HG03432 (cell line): ENCODE measurements at regions not wholly inside any gene's neighbourhood (a gene's known extent, or its start where the extent isn't known, plus 50 kb on each side); places are given as distances from the start of the nearest gene placed in this dataset.
A peak's percentile ranks its signal among the peaks of the same experiment; 100 is the strongest.

Source experiments
- ATAC-seq: cut with Tn5 transposase; IDR thresholded peaks from one replicate; pipeline ENCODE4 v1.9.1; 2021; ENCODE audit warnings: mild to moderate bottlenecking, moderate library complexity; ENCODE audit not compliant: unreplicated experiment

- ATAC-seq: no peak
Observed at GRCh38 chr3:137061186-137061585, 103.4 kb downstream of the IL20RB start.

DNA sequence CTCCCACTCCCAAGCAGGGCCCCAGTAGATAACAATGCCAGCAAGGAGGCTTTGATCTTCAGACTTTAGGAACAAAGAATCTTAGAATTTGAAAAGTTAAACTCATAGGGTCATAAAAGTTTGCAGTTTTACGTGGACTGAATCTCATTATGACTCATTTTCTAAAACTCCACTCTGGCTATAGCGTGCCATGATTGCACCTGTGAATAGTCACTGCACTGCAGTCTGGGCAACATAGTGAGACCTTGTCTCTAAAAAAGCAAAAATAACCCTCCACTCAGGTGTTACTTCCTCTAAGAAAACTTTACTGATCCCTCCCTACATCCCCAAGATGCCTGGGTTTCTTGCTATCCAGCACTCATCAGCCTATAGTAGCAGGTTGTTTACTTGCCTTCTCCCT is 104.5 kb downstream of the IL20RB start:
- ATAC-seq: peak; percentile 92

DNA sequence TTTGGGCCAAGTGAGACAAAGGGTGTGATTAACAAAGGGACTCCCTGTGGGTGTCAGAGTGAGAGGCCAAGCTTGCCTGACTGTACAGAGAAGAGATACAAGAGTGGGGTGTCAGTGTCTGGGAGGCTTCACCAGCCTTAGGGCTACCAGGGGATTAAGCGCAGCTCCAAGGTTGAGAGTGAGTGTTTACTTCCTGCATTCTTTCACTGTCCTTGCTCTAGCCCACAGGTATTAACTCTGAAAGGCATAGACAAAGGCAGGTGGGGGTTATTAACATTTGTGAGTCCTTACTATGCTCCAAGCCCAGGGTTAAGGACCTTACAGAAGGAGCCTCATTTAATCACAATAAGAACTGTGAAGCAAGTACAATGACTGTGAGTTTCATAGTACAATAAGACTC is 107.6 kb downstream of the IL20RB start:
- no peak for ATAC-seq

DNA sequence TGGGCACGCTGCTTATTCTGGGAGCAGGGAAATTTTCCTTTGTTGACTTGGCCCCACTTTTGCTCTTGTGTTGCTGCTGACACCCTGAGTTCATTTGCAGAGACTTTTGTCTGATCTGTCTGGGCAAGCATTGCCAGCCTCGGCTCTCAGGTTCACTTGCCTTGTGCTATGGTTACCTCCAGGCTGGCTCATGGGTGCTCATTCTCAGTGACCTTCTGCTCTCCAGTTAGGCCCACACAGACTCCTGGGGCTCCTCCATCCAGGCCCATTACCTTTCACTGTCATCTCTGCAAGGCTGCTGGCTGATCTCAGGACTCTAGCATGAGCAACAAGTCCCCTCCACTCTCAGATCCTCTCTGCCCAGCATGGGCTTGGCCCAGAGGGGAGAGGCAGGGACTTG is 108.3 kb downstream of the IL20RB start:
- ATAC-seq: no peak

GRCh38 chr3:137071104-137071503 is 113.3 kb downstream of the IL20RB start:
- no peak for ATAC-seq

DNA sequence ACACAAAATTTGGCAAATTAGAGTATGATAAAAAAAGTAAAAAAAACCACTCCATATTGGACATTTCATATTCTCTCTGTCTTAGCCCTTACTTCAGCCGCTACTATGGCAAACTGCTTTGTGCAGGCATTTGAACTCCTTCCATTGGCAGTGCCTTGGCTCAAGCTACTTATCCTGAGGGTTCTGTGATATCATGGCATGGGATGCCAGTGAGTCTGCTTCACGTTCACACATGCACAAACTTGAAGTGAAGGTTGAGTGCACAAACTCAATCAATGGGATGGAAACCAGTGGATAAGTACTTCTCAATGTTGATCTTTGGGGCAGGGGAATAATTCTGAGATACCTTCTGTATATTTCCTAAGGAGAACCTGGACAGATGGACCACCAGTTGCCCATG is 117.2 kb downstream of the IL20RB start:
- ATAC-seq: no peak

DNA sequence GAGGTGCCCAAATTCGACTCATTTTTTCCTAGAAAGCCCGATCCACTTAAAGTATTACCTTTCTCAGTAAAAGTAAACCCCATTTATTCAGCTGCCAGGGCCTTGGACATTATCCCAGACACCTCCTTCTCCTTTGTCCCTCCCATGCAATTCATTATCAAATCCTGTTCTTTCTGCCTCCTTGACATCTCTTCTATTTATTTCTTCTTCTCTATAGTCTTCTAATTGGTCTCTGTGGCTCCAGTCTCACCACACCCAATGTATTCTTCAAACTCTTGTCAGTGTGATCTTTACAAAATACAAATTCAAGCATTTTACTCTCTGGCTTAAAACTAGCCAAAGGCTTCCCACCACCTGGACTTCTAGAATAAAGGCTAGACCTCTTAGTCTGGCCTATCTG is 120.3 kb downstream of the IL20RB start:
- ATAC-seq: no peak

DNA sequence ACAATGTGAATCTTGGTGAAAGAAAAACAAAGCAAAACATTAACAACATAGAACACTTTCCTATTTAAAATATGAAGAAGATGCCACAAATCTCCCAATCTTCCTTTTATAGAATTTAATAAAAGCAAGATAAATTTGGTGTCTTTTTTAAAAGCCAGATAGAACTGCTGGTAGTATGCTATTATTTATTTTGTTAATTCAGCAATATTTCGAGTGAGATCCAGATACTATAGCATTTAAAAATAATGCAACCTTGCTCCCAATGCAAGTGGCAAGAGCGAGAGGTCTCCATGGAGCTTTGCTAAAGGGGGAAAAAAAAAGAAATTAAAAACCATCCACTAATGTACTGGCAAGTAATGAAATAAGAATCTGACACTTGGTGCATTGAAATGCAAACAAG is 121.8 kb downstream of the IL20RB start:
- ATAC-seq: no peak

DNA sequence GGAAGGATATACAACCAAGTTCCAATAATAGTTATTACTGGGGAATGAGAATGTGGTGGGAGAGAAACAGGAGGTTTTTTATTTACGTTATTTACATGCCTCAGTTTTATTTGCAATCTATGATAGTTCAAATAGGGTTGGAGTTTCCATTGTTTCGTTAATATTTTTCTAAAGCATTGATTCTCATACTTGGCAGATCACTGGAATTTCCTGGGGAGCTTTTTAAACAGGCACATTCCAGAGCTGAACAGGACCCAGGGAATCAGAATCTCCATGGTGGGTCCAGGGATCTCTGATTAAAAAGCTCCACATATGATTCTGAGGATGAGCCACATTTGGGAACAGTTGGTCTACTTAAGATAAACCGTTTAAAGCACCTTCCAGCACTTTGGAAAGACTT is 123.9 kb downstream of the IL20RB start:
- no peak for ATAC-seq

DNA sequence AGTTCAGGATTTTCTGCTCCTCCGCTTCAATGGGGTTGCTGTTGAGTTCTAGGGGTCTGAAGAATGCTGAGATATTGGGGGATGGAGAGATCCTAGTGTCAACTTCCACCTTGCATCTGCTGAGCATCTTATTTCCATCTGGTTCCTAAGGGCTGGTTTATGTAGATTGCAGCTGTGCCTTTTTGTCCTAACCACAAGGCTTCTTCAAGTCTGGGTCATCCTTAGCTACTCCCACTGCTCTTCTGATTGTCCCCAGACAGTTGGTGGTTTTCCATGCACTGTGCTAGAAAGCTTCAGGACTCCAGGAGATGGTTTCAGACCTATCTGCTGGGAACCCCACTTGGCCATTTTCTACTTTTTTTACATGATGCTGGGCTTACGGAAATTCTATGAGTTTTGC is 125.0 kb downstream of the IL20RB start:
- no peak for ATAC-seq

GRCh38 chr3:137083332-137083731 is 125.5 kb downstream of the IL20RB start:
- no peak for ATAC-seq

DNA sequence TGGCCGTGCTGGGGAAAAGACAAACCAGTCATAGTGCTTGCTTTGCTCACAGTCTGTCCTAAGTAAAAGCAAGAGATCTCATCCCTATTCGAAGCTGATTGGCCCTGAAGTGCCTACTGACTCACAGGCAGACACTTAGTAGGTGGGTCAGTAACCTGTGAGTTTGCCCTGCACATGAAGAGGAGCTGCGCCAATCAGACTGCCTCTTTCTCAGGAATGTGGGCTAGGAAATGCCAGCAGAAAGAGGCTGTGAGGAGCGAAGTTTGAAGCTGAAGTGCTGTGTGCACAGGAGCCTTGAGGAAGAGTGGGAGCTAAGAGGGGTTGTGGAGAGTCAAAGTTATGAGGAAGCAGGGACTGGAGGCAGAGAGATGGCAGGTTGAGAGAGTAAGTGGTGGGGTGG is 126.8 kb downstream of the IL20RB start:
- no peak for ATAC-seq

DNA sequence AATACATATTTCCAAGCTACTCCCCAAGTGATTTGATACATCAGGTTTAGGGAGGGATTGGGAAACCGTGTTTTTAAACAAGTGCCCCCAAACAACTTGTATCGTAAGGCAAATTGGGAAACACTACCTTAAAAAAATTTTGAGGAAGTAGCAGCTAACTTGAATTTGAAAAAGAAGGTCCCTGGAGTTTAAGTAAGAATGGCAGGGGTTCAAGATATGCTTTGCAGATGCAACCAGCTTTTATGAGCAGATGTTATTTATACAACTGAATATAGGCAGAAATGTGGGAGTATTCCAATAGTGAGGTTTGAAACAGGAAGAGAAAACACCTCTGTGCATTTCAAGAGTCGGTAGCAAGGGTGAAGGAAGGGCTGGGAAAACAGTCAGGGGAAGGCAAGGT is 139.6 kb downstream of the IL20RB start:
- ATAC-seq: no peak

- ATAC-seq: no peak
Observed at GRCh38 chr3:137097852-137098251, 140.1 kb downstream of the IL20RB start.

DNA sequence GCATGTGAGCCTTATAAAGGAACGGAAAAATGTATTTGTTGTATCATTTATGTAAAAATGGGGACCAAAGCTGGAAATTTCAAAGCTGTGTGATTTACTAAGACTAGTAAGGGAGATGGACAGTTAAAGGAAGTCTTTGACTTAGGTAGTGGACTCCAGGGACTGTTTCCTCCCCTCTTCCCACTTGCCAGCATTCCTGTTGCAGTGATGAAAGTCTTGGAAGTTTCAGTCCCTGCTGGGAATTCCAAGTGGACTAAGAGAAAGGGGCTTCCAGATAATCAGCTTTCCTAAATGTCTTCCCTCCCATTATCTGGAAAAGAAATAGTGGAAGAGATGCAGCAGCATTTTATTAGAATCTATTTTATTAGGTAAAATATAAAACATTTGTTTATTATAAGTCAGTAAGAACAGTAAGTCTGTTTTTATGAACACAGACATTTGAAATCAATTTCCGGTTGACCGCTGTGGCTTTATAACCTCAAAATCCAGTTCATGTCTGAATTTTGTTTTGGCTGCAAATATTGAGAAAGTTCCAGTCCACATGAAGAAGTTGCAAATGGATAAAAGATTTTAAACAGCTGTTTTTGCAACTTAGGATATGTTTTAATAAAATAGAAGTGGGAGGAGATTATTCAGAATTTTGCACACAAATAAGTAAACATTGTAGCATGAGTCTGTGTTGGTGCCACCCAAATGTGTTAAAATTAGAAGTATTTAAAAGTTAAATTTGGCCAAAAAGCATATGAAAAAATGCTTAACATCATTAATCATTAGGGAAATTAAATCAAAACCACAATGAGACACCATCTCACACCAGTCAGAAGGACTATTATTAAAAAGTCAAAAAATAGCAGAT is 141.8 kb downstream of the IL20RB start:
- no peak for ATAC-seq

DNA sequence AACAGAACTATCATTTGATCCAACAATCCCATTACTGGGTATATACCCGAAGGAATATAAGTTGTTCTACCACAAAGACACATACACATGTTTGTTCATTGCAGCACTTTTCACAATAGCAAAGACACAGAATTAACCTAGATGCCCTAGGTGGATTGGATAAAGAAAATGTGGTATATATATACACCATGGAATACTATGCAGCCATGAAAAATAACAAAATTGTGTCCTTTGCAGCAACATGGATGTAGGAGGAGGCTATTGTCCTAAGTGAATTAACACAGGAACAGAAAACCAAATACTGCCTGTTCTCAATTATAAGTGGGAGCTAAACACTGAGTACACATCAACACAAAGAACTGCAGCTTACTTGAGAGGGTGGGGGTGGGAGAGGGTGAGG is 142.5 kb downstream of the IL20RB start:
- no peak for ATAC-seq

GRCh38 chr3:137103739-137104138 is 146.0 kb downstream of the IL20RB start:
- no peak for ATAC-seq

- ATAC-seq: peak; percentile 63
Observed at GRCh38 chr3:137105277-137105977, 147.6 kb downstream of the IL20RB start.

DNA sequence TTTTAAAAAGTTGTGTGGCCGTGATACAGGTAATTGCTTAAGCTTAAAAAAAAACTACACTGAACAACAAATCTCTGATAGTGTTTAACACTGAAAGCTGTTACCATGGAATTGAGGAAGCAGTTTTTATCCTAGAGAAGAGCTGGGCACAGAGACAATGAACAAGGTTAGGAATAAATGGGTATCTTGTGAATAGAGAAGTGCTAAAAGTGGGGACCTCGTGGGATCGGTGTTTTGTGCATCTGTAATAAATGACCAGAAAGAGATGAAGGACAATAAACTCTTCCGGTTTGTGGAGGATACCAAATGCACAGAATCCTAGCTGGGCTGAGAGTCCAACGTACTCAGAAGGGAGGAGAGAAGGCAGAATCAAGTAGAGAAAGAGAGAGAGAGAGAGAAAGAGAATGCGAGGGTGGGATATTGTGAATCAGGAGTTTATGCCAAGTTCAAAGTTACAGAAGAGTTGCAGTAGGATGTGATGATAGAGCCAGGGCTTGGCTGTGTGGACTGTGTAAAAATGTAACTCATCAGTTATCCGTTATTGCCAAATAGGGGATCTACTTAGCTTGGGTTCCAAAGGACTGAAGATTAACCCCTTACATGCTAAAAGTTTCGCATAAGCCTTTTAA is 148.9 kb downstream of the IL20RB start:
- no peak for ATAC-seq

GRCh38 chr3:137108699-137109440 is 151.1 kb downstream of the IL20RB start:
- ATAC-seq: no peak

DNA sequence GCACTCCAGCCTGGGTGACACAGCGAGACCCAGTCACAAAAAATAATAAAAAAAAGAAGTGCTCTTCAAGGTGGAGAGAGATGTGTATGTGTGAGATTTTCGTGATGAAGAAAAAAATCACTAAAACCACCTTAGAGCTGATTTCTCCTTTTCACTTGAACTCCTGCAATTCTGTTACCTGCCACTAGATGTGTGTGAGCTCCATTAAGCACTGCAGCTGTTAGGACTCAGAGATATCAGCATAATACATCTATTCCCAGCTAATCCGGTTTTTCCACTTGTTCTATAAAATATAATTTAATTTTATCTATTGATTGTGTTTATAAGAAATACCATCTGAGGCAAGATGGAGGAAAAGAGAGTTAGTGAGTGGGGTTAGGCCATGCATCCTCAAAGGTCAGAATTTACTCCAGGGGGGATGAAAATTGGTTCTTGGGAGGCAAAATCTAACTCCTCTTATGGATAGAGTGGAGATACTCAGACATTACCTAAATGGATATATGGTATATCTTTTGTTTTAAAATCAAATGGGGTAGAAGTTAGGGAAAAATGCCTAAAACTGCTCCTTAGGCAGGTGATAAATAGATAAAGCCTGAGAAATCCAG is 152.7 kb downstream of the IL20RB start:
- peak; percentile 74 for ATAC-seq
